Inflammatory macrophage treated with lipopolysaccharide for 1 hour (primary cell): ENCODE measurements at regions not wholly inside any gene's neighbourhood (a gene's known extent, or its start where the extent isn't known, plus 50 kb on each side); places are given as distances from the start of the nearest gene placed in this dataset.

Source experiments
- DNase-seq, 2 donors: peaks; one replicate each; pipeline ENCODE4 v3.0.0-alpha.2; 2020 to 2022

DNA sequence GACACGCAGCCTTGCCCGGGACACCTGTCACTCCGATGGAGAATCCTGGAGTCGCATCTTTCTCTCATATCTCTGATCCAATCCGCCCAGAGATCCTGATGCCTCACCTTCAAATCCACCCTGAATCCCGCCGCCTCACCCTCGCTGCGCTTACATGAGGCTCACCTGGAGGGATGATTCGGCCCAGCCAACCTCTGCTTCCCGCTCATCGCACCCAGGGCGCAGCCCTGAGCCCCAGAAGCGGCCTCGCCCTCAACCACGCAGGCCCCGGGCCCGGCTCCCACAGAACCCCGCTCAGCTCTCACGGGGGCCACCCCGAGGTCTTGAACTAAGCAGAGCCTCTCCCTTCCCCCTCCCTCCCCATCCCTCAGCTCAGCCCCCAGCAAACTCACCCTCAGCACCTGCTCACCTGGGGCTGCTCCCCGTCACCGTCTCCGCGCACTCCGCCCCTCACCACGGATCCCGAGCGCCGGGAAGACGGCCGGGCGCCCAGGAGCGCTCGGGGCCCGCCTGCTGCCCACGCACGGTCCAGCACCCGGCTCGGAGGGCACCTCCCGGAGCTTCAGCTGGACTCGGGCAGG, 160.0 kb downstream of the NDUFA10 start:
- no peak for DNase-seq

DNA sequence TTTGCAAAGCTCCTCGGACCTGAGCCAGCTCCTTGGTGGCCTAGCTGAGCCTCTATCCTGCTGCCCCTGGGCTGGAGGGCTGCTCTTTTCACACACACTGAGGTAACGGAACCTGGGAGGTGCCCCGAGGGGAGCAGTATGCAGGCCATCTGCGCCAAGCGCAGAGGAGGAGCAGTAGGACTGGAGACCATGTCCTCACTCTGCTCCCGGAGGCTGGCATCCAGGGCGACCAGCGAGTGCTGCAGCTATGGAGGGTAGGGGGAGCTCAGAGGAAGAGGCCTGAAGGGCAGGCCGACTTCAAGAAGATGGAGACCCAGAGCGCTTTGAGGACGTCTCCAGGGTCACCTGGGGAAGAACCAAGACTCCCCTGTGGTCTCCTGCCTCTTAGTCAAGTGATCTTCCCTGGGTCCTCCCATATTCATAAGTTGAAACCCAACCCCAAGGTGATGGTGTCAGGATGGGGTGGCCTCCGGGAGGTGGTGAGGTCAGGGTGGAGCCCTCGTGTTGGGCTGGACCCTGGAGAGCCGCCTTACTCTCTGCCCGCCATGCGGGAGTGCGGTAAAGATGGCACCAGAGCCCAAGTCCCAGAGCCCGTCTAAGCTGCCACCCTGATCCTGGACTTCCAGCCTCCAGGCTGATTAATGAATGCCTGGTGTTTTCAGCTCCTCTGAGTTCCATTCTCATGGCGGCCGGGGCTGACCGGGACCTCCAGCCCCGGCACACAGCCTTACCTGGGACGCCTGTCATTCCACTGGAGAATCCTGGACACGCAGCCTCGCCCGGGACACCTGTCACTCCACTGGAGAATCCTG, 160.7 kb downstream of the NDUFA10 start:
- DNase-seq: no peak

DNA sequence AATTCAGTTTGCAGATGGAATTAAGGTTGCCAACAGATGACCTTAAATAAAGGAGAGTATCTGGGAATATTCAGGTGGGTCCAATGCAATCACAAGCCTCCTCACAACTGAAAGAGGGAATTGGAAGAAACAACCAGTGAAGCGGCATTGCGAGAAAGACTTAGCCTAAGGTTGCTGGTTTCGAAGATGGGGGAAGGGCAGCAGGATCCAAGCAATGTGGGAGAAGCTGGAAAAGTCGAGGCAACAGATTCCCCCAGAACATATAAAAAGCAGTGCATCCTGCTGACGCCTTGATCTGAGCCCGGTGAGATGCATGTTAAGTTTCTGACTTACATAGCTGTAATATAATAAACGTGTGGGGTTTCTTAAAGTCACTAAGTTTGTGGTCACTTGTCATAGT, 162.5 kb downstream of the NDUFA10 start:
- DNase-seq: no peak

DNA sequence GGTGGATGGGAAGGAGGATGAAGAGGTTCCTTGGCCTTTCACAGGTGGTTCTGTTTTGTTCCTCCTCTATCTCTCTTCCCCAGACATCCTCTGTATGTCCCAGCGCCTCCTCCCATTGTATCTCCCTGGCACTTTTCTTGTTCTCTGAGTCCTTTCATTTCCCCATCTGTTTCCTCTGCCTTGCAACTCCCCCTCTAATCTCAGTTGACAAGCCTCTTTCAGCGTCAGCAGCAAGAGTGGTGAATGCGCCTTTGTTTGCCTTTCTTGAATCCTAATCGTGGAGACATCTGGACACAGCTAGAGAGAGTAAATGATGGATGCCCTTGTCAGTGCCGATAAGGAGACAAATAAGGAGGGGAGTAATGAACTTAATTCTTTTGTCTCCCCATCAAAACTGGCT, 167.0 kb downstream of the NDUFA10 start:
- DNase-seq: no peak

DNA sequence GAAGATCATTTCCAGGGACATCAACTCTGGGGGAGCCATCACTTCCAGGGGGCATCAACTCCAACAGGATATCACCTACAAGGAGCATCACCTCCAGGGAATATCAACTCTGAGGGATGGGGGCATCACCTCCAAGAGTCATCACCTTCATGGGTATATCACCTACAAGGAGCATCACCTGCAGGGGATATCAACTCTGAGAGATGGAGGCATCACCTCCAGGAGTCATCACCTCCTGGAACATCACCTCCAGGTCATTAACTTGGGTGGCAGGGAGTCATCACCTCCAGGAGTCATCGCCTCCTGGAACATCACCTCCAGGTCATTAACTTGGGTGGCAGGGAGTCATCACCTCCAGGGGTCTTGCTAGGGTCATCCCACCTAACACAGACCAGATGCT, 167.6 kb downstream of the NDUFA10 start:
- no peak for DNase-seq

DNA sequence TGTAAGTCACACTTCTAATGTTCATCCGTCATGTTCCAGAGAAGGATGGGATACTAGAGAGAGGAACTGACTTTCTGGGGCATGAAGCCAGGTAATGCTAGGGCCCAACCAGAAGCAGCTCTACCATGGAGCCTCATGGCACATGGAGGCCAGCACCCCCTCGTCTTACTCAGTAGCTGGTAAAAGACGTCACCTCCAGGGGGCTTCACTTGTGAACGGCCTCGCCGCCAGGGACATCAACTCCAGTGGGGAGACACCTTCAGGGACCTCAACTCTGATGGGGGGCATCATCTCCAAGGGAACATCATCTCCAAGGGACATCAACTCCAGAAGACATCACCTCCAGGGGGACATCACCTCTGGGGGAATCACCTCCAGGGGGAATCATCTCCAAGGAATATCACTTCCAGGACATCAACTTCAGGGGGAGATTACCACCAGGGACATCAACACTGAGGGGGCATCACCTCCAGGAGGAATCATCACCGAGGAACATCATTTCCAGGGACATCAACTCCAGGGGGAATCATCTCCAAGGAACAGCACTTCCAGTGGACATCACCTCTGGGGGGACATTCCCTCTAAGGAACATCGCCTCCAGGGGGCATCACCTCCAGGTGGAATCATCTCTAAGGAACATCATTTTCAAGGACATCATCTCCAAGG, 168.4 kb downstream of the NDUFA10 start:
- DNase-seq: no peak

DNA sequence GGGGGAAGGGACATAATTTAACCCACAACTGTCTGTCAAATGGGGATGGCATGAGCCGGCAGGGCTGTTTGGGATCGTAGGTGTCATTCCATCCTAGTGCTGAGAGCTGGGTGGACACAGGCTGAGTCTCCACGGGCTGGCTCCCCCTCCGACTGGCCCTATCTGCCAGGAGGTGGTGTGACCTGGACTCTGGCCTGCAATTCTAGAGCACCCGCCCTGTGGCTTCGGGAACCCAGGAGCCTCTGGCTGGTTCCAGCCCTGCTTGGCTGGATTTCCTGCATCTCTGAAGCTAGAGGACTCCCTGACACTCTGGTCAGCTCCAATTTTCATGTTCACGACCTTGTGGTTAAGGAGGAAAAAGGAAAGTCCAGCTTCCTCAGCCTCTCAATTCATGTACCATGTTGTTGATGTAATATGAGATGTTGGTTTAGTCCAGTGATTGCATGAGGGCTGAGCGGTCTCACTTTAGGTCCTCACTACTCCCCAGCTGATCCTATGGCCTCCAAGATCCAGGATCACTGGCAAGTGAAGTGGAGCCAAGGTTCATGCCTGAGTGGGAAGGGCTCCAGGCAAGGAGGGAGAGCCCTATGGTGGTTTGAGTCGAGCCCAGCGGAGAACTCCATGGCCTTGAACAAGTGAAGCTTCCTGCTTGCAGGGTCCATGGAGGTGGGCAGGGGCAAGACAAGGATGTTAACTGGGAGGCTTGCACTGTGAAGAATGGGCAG, 169.1 kb downstream of the NDUFA10 start:
- DNase-seq: no peak

DNA sequence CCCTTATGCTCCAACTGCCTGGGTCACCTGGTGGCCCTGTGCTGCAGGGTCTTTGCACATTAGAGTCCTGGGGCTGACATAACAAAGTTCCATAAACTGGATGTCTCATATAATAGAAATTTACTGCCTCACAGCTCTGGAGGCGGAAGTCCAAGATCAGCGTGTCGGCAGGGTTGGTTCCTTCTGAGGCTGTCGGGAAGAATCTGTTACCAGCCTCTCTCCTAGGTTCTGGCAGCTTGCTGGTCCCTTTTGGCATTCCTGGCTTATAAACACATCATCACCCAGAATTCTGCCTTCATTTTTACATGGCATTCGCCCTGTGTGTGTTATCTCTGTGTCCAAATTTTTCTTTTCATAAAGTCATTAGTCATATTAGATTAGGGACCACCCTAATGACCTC, 170.5 kb downstream of the NDUFA10 start:
- no peak for DNase-seq

DNA sequence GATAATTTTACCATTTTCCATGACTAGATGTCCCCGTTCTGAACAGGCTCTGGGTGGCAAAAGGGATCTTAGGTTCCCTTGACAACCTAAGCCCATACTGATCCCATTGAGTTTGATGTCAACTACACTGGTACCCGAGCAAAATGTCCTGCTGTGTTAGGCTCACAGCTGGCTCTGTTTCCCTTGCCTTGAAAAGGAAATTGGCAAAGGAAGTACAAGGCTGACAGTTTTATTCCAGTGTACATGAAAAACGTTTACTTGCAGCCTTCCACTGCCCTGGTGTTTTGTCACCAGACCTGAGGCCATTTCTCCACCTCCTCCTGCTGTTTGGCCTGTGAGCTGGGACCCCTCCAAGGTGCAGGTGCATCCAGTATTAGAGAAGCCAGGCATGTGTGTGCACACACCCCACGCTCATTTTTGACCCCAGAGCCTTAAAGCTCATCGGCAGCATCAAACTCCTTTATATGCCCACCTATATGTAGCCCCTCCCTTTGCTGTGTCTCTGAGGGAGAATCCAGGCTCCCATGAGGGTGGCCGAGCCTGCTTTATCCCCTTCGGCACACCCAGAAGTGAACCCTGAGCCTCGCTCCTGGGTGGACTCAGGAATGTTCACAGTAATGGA, 171.3 kb downstream of the NDUFA10 start:
- no peak for DNase-seq

DNA sequence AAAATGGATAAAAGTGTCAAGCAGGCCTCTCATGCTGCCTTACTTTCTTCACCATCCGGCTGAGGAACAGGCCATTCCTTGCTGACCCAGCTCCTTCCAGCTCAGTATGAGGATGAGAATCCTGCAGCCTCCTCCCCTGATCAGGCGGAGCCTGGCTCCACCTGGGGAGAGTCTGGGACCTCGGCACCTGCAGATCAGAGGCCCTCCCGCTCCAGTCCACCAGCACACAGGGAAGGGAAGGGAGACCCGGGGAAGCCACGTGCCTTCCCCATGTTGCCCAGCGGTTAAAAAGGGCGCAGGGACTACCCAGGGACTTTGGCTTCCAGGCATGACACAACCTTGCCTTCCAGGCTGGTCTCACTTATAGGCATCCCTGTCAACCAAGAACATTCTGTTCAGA, 172.0 kb downstream of the NDUFA10 start:
- DNase-seq: no peak

DNA sequence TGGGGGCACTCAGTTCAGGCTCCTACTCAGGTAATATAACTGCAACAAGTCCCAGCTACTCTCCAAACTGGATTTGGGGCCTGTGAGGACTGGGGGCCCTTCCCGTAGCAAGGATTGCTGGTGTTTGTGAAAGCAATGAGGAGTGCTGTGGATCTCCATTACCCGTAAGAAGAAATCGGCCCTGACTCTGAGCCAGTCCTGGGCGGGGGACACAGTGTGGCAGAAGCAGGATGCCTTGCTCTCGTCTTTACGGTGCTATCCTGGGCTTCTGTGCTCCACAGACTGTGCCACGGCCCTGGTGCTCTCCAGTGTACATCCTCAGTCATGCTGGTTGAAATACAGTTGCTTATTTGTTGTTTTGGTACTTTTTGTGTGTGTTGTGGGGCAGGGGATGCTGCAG, 172.9 kb downstream of the NDUFA10 start:
- DNase-seq: no peak

DNA sequence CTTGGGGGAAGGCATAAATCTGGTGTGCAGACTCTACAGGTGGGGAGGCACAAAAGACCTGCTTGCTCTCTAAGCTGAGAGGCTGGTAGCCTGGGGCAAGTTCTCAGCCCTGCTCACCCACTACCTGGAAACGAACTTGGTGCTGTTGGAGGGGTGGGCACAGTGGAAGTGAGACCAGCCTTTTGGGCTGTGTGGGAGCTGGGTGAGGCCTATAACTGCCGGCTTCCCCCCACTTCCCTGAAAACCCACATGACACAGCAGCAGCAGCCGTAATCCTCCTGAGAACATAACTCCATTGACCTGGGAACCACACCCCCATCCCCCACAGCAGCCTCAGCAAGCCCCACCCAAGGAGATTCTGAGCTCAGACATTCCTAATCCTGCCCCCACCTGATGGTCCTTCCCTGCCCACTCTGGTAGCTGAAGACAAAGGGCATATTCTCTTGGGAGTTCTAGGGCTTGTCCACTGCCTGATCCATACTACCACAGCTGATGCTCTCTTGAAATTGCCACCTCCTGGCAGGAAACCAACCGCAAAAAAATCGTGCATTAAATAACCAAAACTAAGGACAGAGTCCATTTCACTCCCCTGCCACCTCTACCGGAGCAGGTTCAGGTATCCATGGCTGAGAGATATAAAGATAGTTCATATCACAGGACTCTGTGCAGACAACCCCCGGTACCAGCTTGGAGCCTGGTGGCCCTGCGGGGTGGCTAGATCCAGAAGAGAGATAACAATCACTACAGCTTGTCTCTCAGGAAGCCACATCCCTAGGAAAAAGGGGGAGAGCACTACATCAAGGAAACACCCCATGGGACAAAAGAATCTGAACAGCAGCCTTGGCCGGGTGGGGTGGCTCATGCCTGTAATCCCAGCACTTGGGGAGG, 178.1 kb downstream of the NDUFA10 start:
- DNase-seq: no peak

DNA sequence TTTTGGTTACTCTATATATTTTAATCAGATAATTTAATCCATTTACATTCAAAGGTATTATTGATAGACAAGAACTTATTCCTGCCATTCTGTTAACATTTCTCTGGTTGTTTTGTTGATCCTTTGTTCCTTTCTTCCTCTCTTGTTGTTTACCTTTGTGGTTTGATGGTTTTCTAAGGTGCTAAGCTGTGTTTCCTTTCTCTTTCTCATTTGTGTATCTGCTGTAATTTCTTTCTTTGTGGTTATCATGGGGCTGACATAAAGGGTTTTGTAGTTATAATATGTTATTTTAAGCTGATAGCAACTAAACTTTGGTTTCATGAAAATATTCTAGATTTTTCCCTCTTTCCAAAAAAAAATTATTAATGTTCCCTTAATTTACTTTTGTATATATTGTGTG, 179.2 kb downstream of the NDUFA10 start:
- DNase-seq: no peak

DNA sequence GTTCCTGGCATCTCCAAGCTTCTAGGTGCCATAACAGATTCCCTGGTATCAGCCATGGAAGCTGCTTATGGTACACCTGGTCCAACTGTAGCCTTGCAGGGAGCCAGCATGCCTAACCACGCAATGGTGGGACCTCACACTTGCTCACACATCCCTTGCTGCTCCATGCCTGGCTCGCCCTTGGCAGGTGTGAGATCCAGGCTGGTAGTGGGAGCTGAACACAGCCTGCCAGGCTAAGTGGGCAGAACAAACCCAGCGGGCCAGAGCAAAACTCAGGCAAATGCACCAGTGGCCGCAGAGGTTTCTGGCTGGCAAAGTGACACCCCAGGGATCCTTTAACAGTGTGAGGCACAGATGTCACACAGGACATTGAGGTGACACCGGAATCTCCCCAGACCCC, 185.8 kb downstream of the NDUFA10 start:
- DNase-seq: no peak

DNA sequence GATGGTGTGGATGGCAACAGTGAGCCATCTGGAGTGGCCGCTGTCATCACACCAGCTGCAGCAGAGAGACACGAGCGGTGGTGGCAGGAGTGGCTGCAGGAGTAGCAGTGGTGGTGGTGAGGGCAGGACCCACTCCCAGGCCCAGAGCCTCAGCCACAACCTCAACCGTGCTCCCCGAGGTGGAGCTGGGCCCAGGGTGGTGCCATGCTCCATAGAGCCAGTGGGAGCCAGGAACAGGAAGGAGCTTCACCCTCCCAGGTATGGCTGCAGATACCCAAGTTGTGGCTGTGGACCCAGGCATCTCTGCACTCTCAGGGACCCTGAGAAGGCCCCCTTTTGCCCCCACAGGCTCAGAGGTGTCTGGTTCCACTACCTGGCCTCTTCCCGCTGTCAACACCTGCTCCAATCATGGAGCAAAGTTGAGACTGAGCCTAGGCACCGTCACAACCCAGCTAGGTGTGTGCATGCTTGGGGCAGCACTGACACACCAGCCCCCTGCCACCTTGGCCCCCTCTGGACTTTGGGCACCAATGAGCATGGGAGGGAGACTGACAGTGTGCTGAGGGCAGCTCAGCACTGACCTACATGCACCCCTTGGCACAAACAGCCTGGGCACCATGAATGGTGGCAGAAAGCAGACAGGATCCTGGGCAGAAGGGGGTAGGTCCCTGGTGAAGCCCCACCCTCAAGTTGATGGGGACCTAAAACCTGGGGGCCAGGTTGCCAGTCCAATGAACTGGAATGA, 188.9 kb downstream of the NDUFA10 start:
- no peak for DNase-seq

DNA sequence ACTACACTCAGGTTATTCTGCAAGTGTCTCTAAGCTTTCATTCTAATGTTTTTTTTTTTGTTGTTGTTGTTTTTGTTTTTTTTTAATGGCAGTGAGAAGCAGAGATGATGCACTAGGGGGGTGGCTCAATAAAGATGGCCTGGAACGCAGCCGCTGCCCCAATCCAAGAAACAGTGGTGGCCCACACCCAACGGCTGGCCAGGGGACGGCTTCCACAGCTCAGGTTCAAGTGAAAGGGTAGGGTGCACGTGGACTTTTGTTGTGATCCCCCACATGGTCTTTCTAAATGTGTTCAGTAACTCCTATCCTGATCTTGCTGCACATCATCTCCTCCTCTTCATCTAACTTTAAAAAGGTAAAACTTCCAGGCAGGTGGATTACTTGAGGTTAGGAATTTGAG, 190.1 kb downstream of the NDUFA10 start:
- no peak for DNase-seq

DNA sequence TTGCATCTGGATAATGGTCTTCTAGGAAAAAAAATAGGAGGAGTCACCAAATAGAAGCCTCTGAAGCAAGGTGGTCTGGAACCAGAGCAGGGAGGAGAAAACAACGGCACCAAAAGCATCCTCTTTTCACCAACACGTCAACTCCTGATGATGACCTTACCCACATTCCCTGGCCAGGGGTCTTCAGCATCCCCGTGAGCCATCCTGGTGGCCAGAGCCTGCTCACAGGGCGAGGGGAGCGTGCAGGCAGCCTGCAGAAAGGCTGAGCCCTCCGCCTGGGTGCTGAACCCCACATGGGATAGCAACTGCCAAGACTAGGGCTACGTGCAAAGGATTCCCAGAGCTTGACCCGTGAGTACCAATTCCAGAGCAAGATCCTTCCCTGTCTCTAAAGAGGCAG, 191.0 kb downstream of the NDUFA10 start:
- no peak for DNase-seq

DNA sequence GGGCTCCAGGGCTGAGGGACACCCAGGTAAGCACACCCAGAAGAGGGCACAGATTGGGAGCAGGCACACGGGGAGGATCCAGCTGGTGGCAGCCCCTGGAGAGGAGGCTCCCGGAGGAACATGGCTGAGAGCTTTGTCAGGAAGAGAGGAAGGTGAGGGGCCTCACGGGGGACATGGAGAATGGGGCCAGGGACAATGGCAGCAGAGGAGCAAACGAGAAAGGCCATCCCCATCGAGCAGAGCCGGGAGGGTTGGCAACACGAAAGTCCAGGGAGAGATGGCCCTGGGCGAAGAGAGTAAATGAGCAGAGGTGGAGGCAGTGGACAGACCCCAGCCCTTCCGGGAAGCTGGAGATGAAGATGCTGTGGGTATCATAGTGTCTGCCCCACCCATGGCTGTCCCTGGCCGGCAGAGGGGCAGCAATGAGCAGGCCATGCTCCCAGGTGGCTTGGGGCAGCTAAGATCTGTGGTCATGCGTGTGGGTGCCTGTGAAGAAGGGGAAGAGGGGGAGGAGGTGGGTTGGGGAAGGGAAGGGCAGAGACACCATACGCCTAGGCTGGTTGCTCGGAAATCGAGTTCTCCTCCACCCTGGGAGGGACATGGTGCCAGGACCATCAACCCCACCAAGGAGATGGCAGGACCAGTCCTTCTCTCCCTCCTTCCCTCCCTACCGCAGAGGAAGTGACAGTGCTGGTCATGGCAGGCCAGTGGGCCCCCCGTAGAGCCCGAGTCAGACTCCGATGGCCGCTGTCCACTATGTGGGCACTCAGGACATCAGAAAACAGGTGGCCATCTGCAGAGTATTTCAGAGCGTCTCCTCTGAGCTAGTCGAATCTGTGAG, 191.7 kb downstream of the NDUFA10 start:
- DNase-seq: no peak

DNA sequence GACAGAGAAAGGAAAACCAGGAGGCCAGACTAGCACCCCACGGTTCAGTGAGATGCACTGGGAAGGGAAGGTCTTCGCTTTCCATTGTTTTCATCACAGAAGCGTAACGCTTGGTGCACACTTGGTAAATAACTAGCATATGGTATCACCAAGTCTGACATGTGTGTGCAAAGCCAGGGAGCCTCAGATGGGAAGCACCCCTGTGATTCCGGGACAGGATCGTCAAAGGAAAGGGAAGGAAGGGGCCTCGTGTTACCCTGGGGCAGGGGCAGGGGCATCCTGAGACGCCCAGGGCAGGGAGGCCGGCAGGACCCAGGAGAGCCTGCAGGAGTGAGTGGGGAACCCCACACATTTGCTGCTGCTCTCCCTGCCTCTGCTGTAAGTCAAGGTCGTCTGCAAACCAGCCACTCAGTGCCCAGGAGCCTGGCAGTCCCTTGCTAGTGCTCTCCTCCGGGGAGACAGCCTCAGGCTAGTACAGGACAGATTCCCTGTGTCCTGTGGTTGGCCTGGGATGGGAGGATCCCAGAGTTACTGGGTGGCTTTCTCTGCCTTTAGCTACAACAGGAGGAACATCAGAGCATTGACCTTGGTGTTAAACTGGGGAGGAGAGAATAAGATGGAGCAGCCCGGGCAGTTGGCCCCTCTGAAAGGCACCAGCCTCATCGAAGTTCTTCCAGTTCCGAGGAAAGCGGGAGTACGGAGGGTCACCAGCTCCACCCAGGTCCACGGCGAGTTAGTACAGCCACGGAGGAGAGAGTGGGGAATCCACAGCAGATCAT, 192.5 kb downstream of the NDUFA10 start:
- no peak for DNase-seq
